HepG2 (cell line): ENCODE measurements at regions not wholly inside any gene's neighbourhood (a gene's known extent, or its start where the extent isn't known, plus 50 kb on each side); places are given as distances from the start of the nearest gene placed in this dataset.

Experiments
- ATAC-seq: fragments of 200-7000 bp; cut with Tn5 transposase; 3 replicates; pipeline ENCODE4 v1.9.1; 2020; ENCODE audit warnings: mild to moderate bottlenecking, moderate library complexity
- BruUV-seq: library from RNA; stranded (reverse); fragments of 400-500 nt; replicated peaks from 2 replicates; lab custom pipeline; 2021; lab: Mats Ljungman, UMichigan
- CTCF ChIA-PET: fragments of 300-600 bp; formaldehyde crosslinking; extraction: SDS; loops from one replicate; lab custom pipeline; 2021; ENCODE audit warnings: low total read pairs, inconsistent platforms, low intra/inter-chr PET ratio; lab: Yijun Ruan, JAX
- POLR2A ChIA-PET: fragments of 350-600 bp; sonication (Branson Sonifier 250); formaldehyde crosslinking; loops from one replicate; lab custom pipeline; 2020; ENCODE audit warnings: antibody characterized with exemption, inconsistent platforms; lab: Yijun Ruan, JAX
- DNase-seq: peaks from one replicate; pipeline ENCODE4 v3.0.0-alpha.2; 2015; ENCODE audit warnings: low spot score
- FAIRE-seq: peaks from 3 replicates; lab custom pipeline; 2011; peaks lifted over from hg19 to GRCh38; lab: Jason Lieb, UNC
- H2AFZ ChIP-seq: one replicate; pipeline ENCODE4 v1.6.1; 2011; ENCODE audit warnings: low read length, inconsistent platforms
- H3K27ac ChIP-seq: fragments of 300-600 bp; 3 replicates; pipeline ENCODE4 v1.8.0; 2011; ENCODE audit warnings: mixed run types, mild to moderate bottlenecking, mixed read lengths, low read length, inconsistent platforms; ENCODE audit not compliant: insufficient read depth; ENCODE audit errors: extremely low read length
- H3K27me3 ChIP-seq, 2 experiments: fragments of 200-600 bp in 1 of 2; 2 replicates in 1 of 2; 3 replicates in 1 of 2; pipeline versions ENCODE4 v1.6.0 to v1.8.0; 2011; ENCODE audit warnings: low read length in 2 of 2, mild to moderate bottlenecking in 2 of 2, moderate library complexity in 2 of 2, inconsistent platforms in 1 of 2; ENCODE audit not compliant: insufficient read depth in 2 of 2, control insufficient read depth in 1 of 2
- H3K36me3 ChIP-seq, 2 experiments: fragments of 200-600 bp in 1 of 2; replicated peaks in 1 of 2; 2 replicates in 1 of 2; 3 replicates in 1 of 2; pipeline versions ENCODE4 v1.5.1 to v1.8.0; 2011; ENCODE audit warnings: low read length in 2 of 2, inconsistent platforms in 1 of 2; ENCODE audit not compliant: insufficient read depth in 2 of 2, control insufficient read depth in 1 of 2
- H3K4me1 ChIP-seq: 2 replicates; pipeline ENCODE4 v1.5.1; 2012; ENCODE audit warnings: low read length, inconsistent platforms; ENCODE audit not compliant: insufficient read depth
- H3K4me2 ChIP-seq: 2 replicates; pipeline ENCODE4 v1.6.0; 2011; ENCODE audit warnings: low read depth, low read length, inconsistent platforms
- H3K4me3 ChIP-seq, 3 experiments: fragments of 200-600 bp in 1 of 3; sonication (generic), shearing (Covaris generic) in 1 of 3; replicated peaks in 1 of 3; 2 replicates each; pipeline ENCODE4 v1.5.1; 2011 to 2016; ENCODE audit warnings: low read length in 3 of 3, inconsistent platforms in 2 of 3, low read depth in 2 of 3, mild to moderate bottlenecking in 2 of 3, control low read depth in 1 of 3, mixed read lengths in 1 of 3; ENCODE audit not compliant: insufficient read depth in 1 of 3
- H3K79me2 ChIP-seq: one replicate; pipeline ENCODE4 v1.6.1; 2011; ENCODE audit warnings: low read length, inconsistent platforms; ENCODE audit not compliant: insufficient read depth
- H3K9ac ChIP-seq: 2 replicates; pipeline ENCODE4 v1.6.0; 2011; ENCODE audit warnings: mild to moderate bottlenecking, low read depth, low read length, inconsistent platforms; ENCODE audit not compliant: insufficient read depth
- H3K9me3 ChIP-seq: 2 replicates; pipeline ENCODE4 v1.5.1; 2012; ENCODE audit warnings: mild to moderate bottlenecking, low read length
- H4K20me1 ChIP-seq: 2 replicates; pipeline ENCODE4 v1.6.0; 2011; ENCODE audit warnings: inconsistent platforms, mild to moderate bottlenecking, low read length, moderate library complexity; ENCODE audit not compliant: insufficient read depth
- MAFK ChIP-seq, 2 experiments: IDR thresholded peaks in 1 of 2; conservative IDR thresholded peaks in 1 of 2; 2 replicates each; pipeline ENCODE4 v1.6.1; 2011; ENCODE audit warnings: improper control_type of control experiment in 2 of 2, low read length in 2 of 2
- RAD51 ChIP-seq: fragments of 450-650 bp; IDR thresholded peaks from 2 replicates; pipeline ENCODE4 v1.6.1; 2016; ENCODE audit warnings: borderline replicate concordance
- RFX3 ChIP-seq: IDR thresholded peaks from 2 replicates; pipeline ENCODE4 v1.6.1; 2016; ENCODE audit warnings: missing biosample characterization, missing genetic modification reagents
- SP2 ChIP-seq: sonication (generic); formaldehyde crosslinking; IDR thresholded peaks from 2 replicates; pipeline ENCODE4 v1.5.1; 2020; ENCODE audit warnings: mild to moderate bottlenecking, missing genetic modification reagents
- TCF12 ChIP-seq, 2 experiments: fragments of 450-650 bp in 1 of 2; sonication (generic) in 1 of 2; formaldehyde crosslinking in 1 of 2; IDR thresholded peaks; 2 replicates each; pipeline versions ENCODE4 v1.6.1 to v1.8.0; 2017 to 2022; ENCODE audit warnings: antibody characterized with exemption in 1 of 2, mild to moderate bottlenecking in 1 of 2, missing genetic modification reagents in 1 of 2, moderate library complexity in 1 of 2
- ZBTB1 ChIP-seq: sonication (generic); formaldehyde crosslinking; IDR thresholded peaks from 2 replicates; pipeline ENCODE4 v1.4.0; 2020; ENCODE audit warnings: missing genetic modification reagents, borderline replicate concordance
- ZNF225 ChIP-seq: sonication (generic); formaldehyde crosslinking; IDR thresholded peaks from 2 replicates; pipeline ENCODE4 v1.4.0; 2020; ENCODE audit warnings: mild to moderate bottlenecking, missing genetic modification reagents
- ZNF446 ChIP-seq: sonication (generic); formaldehyde crosslinking; IDR thresholded peaks from 2 replicates; pipeline ENCODE4 v1.5.0; 2020; ENCODE audit warnings: mild to moderate bottlenecking, missing genetic modification reagents
- WGBS: methylation state at CpG from one replicate; pipeline ENCODE4 v1.1.6; 2017; ENCODE audit warnings: low lambda C conversion rate; 5-methylcytosine and 5-hydroxymethylcytosine counted together
- in situ Hi-C: cut with HindIII; loops from 2 replicates; pipeline ENCODE4 v1.10.0; 2017; ENCODE audit warnings: low pct_unique_long_range_greater_than_20kb; ENCODE audit not compliant: extremely low pct_ligation_motif_present
- intact Hi-C: fragments of 100-400 bp; cut with micrococcal nuclease; formaldehyde crosslinking; loops from one replicate; pipeline ENCODE4 v1.10.0; 2022; ENCODE audit not compliant: unreplicated experiment

GRCh38 chr3:117545484-117545883, 835.9 kb downstream of the TUSC7 start:
- H3K27ac ChIP-seq = no peak overlapping the region
- FAIRE-seq (no peak), ATAC-seq (no peak), DNase-seq (no peak)
- no peaks in the 10 kb centered on the region for H3K27me3 ChIP-seq
- H3K4me1 ChIP-seq = no peaks in the 10 kb centered on the region
- CTCF ChIA-PET = no interaction called here
- no peak overlapping the region for H3K4me3 ChIP-seq
- whole genome bisulfite sequencing = 1% methylated on average over 4 of the region's 4 CpGs
- H3K4me2 ChIP-seq = no peak overlapping the region
- no peak overlapping the region for H3K9ac ChIP-seq
- H3K36me3 ChIP-seq = no peaks in the 10 kb centered on the region
- no peak for TF ChIP-seq ZNF225 (CRISPR knock-in tag)
- TF ChIP-seq TCF12 (IDR thresholded peaks at IDR 0.05) = no peak
- TF ChIP-seq TCF12 (CRISPR knock-in tag; IDR thresholded peaks at IDR 0.05) = no peak
- no peak for TF ChIP-seq SP2 (CRISPR knock-in tag)
- no peak for TF ChIP-seq ZNF446 (CRISPR knock-in tag)
- TF ChIP-seq ZBTB1 (CRISPR knock-in tag) = no peak
- TF ChIP-seq RAD51 = no peak
- in situ Hi-C loops (no loop called here), intact Hi-C loops (no loop called here)
- H3K79me2 ChIP-seq = no peaks in the 10 kb centered on the region
- BruUV-seq = no TSS peak
- no peak overlapping the region for H2AFZ ChIP-seq
- POLR2A ChIA-PET = no interaction called here
- H4K20me1 ChIP-seq = no peaks in the 10 kb centered on the region
- no peaks in the 10 kb centered on the region for H3K9me3 ChIP-seq

- in situ Hi-C loops = no loop called here
- POLR2A ChIA-PET = no interaction called here
- ATAC-seq = no peak
- CTCF ChIA-PET = no interaction called here
- BruUV-seq = no TSS peak
- Histone ChIP-seq H2AFZ (no peak overlapping the region), H4K20me1 (no peaks in the 10 kb centered on the region), H3K36me3 (no peaks in the 10 kb centered on the region), H3K4me1 (no peaks in the 10 kb centered on the region), H3K4me2 (no peak overlapping the region), H3K9ac (no peak overlapping the region), H3K9me3 (no peaks in the 10 kb centered on the region), H3K27me3 (no peaks in the 10 kb centered on the region), H3K27ac (no peak overlapping the region), H3K79me2 (no peaks in the 10 kb centered on the region), H3K4me3 (no peak overlapping the region)
- WGBS = 2% methylated on average over 2 of the region's 2 CpGs
- TF ChIP-seq MAFK (conservative IDR thresholded peaks at IDR 0.05 in 1 of 2, IDR thresholded peaks at IDR 0.05 in 1 of 2; ENCODE audit: low read length in 2 of 2) (0 out of 4 replicates have a peak, but pooled peaks of 1 of the 2 experiments have one; percentile 7), RFX3 (CRISPR knock-in tag) (no peak)
- intact Hi-C loops = no loop called here
- no peak for DNase-seq
- FAIRE-seq = no peak
Measured at GRCh38 chr3:117547956-117548550, 838.5 kb downstream of the TUSC7 start.
